HEK293 (cell line): ENCODE measurements at regions not wholly inside any gene's neighbourhood (a gene's known extent, or its start where the extent isn't known, plus 50 kb on each side); places are given as distances from the start of the nearest gene placed in this dataset.
"Not testable (repeated sequence)": the region's sequence is repeated elsewhere in the genome, so short reads cannot be mapped to it uniquely, and the experiment has no call there.

Experiments used
- CTCF ChIA-PET: fragments of 350-600 bp; formaldehyde crosslinking; extraction: SDS; loops from one replicate; lab custom pipeline; 2021; ENCODE audit warnings: antibody characterized with exemption; lab: Yijun Ruan, JAX
- POLR2A ChIA-PET: fragments of 300-600 bp; formaldehyde crosslinking; extraction: SDS; loops from one replicate; lab custom pipeline; 2020; ENCODE audit warnings: antibody characterized with exemption, inconsistent platforms; lab: Yijun Ruan, JAX
- H3K27ac ChIP-seq: fragments of 200-500 bp; sonication (Bioruptor generic); 2 replicates; pipeline ENCODE4 v1.5.1; 2014; ENCODE audit warnings: low read depth, low read length, control low read depth, inconsistent platforms; ENCODE audit errors: extremely low read depth
- H3K36me3 ChIP-seq, 2 experiments: fragments of 200-500 bp in 1 of 2; sonication (Bioruptor generic) in 1 of 2; 1 replicate in 1 of 2; 2 replicates in 1 of 2; pipeline ENCODE4 v1.5.1; 2014 to 2017; ENCODE audit warnings: inconsistent platforms in 2 of 2, low read length in 2 of 2; ENCODE audit not compliant: control insufficient read depth in 2 of 2, insufficient read depth in 1 of 2
- H3K4me1 ChIP-seq: fragments of 200-500 bp; sonication (Bioruptor generic); 2 replicates; pipeline ENCODE4 v1.5.1; 2014; ENCODE audit warnings: mild to moderate bottlenecking, low read length, inconsistent platforms; ENCODE audit not compliant: control insufficient read depth, insufficient read depth
- H3K4me3 ChIP-seq: 2 replicates; pipeline ENCODE4 v1.5.1; 2011; ENCODE audit warnings: low read depth, mild to moderate bottlenecking, control low read depth, low read length, moderate library complexity
- H3K9me3 ChIP-seq: fragments of 200-500 bp; sonication (Bioruptor generic); 2 replicates; pipeline ENCODE4 v1.5.1; 2014; ENCODE audit warnings: low read depth, low read length, inconsistent platforms; ENCODE audit not compliant: control insufficient read depth, insufficient read depth
- GFI1B ChIP-seq: fragments of 450-650 bp; formaldehyde crosslinking; IDR thresholded peaks from 2 replicates; pipeline ENCODE4 v1.5.1; 2016; ENCODE audit warnings: missing biosample characterization, missing genetic modification characterization
- IKZF3 ChIP-seq: fragments of 450-650 bp; IDR thresholded peaks from 2 replicates; pipeline ENCODE4 v1.5.0; 2018; ENCODE audit warnings: missing biosample characterization, mild to moderate bottlenecking, missing genetic modification characterization, moderate library complexity
- KLF7 ChIP-seq: fragments of 450-650 bp; formaldehyde crosslinking; IDR thresholded peaks from 2 replicates; pipeline ENCODE4 v1.5.1; 2016; ENCODE audit warnings: missing biosample characterization, missing genetic modification characterization, borderline replicate concordance
- MZF1 ChIP-seq: fragments of 450-650 bp; formaldehyde crosslinking; IDR thresholded peaks from 2 replicates; pipeline ENCODE4 v1.5.1; 2017; ENCODE audit warnings: missing biosample characterization, missing genetic modification characterization, borderline replicate concordance
- PRDM1 ChIP-seq: fragments of 450-650 bp; formaldehyde crosslinking; IDR thresholded peaks from 2 replicates; pipeline ENCODE4; 2016; ENCODE audit warnings: missing biosample characterization, missing genetic modification characterization
- RBAK ChIP-seq: fragments of 450-650 bp; formaldehyde crosslinking; IDR thresholded peaks from 2 replicates; pipeline ENCODE4 v1.5.1; 2016; ENCODE audit warnings: missing biosample characterization, missing genetic modification characterization
- SALL2 ChIP-seq: fragments of 450-650 bp; formaldehyde crosslinking; IDR thresholded peaks from 2 replicates; pipeline ENCODE4 v1.5.0; 2017; ENCODE audit warnings: missing biosample characterization, mild to moderate bottlenecking, missing genetic modification characterization, borderline replicate concordance
- TRIM28 ChIP-seq: IDR thresholded peaks from 2 replicates; pipeline ENCODE4 v1.6.1; 2011; ENCODE audit warnings: low read length, control low read depth, borderline replicate concordance
- ZBTB49 ChIP-seq: fragments of 450-650 bp; formaldehyde crosslinking; IDR thresholded peaks from 2 replicates; pipeline ENCODE4 v1.5.1; 2016; ENCODE audit warnings: missing biosample characterization, missing genetic modification characterization, low read depth
- ZBTB7A ChIP-seq: fragments of 450-650 bp; formaldehyde crosslinking; IDR thresholded peaks from 2 replicates; pipeline ENCODE4 v1.5.1; 2016; ENCODE audit warnings: low read depth, missing biosample characterization, missing genetic modification characterization
- ZNF133 ChIP-seq: fragments of 450-650 bp; formaldehyde crosslinking; IDR thresholded peaks from 2 replicates; pipeline ENCODE4 v1.5.1; 2016; ENCODE audit warnings: missing biosample characterization, missing genetic modification characterization
- ZNF148 ChIP-seq: fragments of 450-650 bp; formaldehyde crosslinking; IDR thresholded peaks from 2 replicates; pipeline ENCODE4 v1.5.0; 2017; ENCODE audit warnings: missing biosample characterization, missing genetic modification characterization, borderline replicate concordance
- ZNF157 ChIP-seq: fragments of 450-650 bp; formaldehyde crosslinking; IDR thresholded peaks from 2 replicates; pipeline ENCODE4 v1.5.1; 2016; ENCODE audit warnings: missing biosample characterization, missing genetic modification characterization
- ZNF214 ChIP-seq: fragments of 450-650 bp; formaldehyde crosslinking; IDR thresholded peaks from 2 replicates; pipeline ENCODE4 v1.5.1; 2017; ENCODE audit warnings: missing biosample characterization, mild to moderate bottlenecking, missing genetic modification characterization, borderline replicate concordance
- ZNF274 ChIP-seq, 2 experiments: fragments of 200-500 bp in 1 of 2; fragments of 450-650 bp in 1 of 2; sonication (Bioruptor generic) in 1 of 2; formaldehyde crosslinking in 1 of 2; IDR thresholded peaks; 2 replicates each; pipeline versions ENCODE4 v1.5.1 to v1.6.1; 2014 to 2016; ENCODE audit warnings: borderline replicate concordance in 1 of 2, inconsistent platforms in 1 of 2, low read length in 1 of 2, missing biosample characterization in 1 of 2, missing genetic modification characterization in 1 of 2
- ZNF354C ChIP-seq: fragments of 450-650 bp; formaldehyde crosslinking; IDR thresholded peaks from 2 replicates; pipeline ENCODE4 v1.5.1; 2016; ENCODE audit warnings: missing biosample characterization, missing genetic modification characterization, low read depth, borderline replicate concordance
- ZNF510 ChIP-seq: fragments of 450-650 bp; formaldehyde crosslinking; IDR thresholded peaks from 2 replicates; pipeline ENCODE4 v1.5.1; 2018; ENCODE audit warnings: mild to moderate bottlenecking, missing genetic modification characterization, missing biosample characterization; ENCODE audit not compliant: insufficient replicate concordance
- ZNF530 ChIP-seq: fragments of 450-650 bp; formaldehyde crosslinking; IDR thresholded peaks from 2 replicates; pipeline ENCODE4 v1.5.1; 2016; ENCODE audit warnings: low read depth, missing biosample characterization, missing genetic modification characterization
- ZNF658 ChIP-seq: fragments of 450-650 bp; formaldehyde crosslinking; IDR thresholded peaks from 2 replicates; pipeline ENCODE4; 2016; ENCODE audit warnings: missing biosample characterization, missing genetic modification characterization
- ZNF677 ChIP-seq: fragments of 450-650 bp; IDR thresholded peaks from 2 replicates; pipeline ENCODE4 v1.5.0; 2018; ENCODE audit warnings: missing biosample characterization, mild to moderate bottlenecking, missing genetic modification characterization, moderate library complexity

- no peak overlapping the region for H3K27ac ChIP-seq
- ChIA-PET CTCF (no interaction called here), POLR2A (no interaction called here)
- H3K36me3 ChIP-seq: no peaks in the 10 kb centered on the region
- no peaks in the 10 kb centered on the region for H3K9me3 ChIP-seq
- TF ChIP-seq ZNF133: no peak
- no peak for TF ChIP-seq ZNF214 (tag by site-specific recombination)
- TF ChIP-seq ZNF677 (tag by site-specific recombination): no peak
- TF ChIP-seq ZNF148 (tag by site-specific recombination): no peak
- no peak for TF ChIP-seq PRDM1 (tag by site-specific recombination)
- no peak for TF ChIP-seq TRIM28
- no peak for TF ChIP-seq RBAK (tag by site-specific recombination)
- TF ChIP-seq IKZF3 (tag by site-specific recombination): no peak
- TF ChIP-seq ZBTB49 (tag by site-specific recombination): no peak
- no peak for TF ChIP-seq ZNF510 (tag by site-specific recombination)
- TF ChIP-seq ZNF274 (IDR thresholded peaks at IDR 0.05; ENCODE audit: low read length): no peak
- TF ChIP-seq ZNF274 (tag by site-specific recombination; IDR thresholded peaks at IDR 0.05; ENCODE audit: borderline replicate concordance): no peak
- TF ChIP-seq MZF1: no peak
- TF ChIP-seq ZNF658 (tag by site-specific recombination): no peak
- TF ChIP-seq ZNF354C (tag by site-specific recombination): no peak
- no peak for TF ChIP-seq ZBTB7A (tag by site-specific recombination)
- no peak for TF ChIP-seq ZNF530 (tag by site-specific recombination)
- no peak for TF ChIP-seq GFI1B (tag by site-specific recombination)
- TF ChIP-seq SALL2 (tag by site-specific recombination): no peak
- no peak for TF ChIP-seq KLF7 (tag by site-specific recombination)
- no peak for TF ChIP-seq ZNF157 (tag by site-specific recombination)
- no peak overlapping the region for H3K4me3 ChIP-seq
- no peaks in the 10 kb centered on the region for H3K4me1 ChIP-seq
Measured at GRCh38 chr5:116858705-116859333, 284.2 kb upstream of the SEMA6A start.

- POLR2A ChIA-PET, H3K27ac ChIP-seq, H3K4me3 ChIP-seq, H3K4me1 ChIP-seq, H3K9me3 ChIP-seq, H3K36me3 ChIP-seq, CTCF ChIA-PET: not testable (repeated sequence)
- TF ChIP-seq PRDM1 (tag by site-specific recombination): peak; percentile 73
Measured at GRCh38 chr5:116858020-116858419, 283.4 kb upstream of the SEMA6A start.
